ENCODE measurements at regions not wholly inside any gene's neighbourhood (a gene's known extent, or its start where the extent isn't known, plus 50 kb on each side); places are given as distances from the start of the nearest gene placed in this dataset.

DNA sequence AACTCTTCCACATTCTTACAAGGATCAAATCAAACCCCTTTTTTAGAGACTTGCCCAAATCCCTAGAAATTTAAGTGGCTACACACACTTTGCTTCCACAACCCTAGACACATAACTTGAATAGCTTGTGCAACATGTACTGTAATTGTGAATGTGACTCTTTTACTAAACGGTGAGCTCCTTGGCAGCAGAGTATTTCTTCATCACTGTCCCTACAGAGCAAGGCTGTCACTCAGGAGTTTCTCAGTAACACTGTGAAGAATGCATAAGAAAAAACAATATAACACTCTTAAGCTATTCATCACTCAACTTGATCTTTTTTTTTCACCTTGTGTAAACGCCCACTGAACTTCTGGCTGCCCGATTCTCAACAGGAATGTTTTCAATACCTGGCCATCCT lies 53.8 kb upstream of the ADAMTS18 start:
- TF ChIP-seq, protein P1, sequence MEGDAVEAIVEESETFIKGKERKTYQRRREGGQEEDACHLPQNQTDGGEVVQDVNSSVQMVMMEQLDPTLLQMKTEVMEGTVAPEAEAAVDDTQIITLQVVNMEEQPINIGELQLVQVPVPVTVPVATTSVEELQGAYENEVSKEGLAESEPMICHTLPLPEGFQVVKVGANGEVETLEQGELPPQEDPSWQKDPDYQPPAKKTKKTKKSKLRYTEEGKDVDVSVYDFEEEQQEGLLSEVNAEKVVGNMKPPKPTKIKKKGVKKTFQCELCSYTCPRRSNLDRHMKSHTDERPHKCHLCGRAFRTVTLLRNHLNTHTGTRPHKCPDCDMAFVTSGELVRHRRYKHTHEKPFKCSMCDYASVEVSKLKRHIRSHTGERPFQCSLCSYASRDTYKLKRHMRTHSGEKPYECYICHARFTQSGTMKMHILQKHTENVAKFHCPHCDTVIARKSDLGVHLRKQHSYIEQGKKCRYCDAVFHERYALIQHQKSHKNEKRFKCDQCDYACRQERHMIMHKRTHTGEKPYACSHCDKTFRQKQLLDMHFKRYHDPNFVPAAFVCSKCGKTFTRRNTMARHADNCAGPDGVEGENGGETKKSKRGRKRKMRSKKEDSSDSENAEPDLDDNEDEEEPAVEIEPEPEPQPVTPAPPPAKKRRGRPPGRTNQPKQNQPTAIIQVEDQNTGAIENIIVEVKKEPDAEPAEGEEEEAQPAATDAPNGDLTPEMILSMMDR (IDR thresholded peaks at IDR 0.05), result no peak
- Histone ChIP-seq H3K4me3 (no peak overlapping the region), H3K27ac (no peak overlapping the region)
- no peak for DNase-seq (ENCODE audit: low spot score)

DNA sequence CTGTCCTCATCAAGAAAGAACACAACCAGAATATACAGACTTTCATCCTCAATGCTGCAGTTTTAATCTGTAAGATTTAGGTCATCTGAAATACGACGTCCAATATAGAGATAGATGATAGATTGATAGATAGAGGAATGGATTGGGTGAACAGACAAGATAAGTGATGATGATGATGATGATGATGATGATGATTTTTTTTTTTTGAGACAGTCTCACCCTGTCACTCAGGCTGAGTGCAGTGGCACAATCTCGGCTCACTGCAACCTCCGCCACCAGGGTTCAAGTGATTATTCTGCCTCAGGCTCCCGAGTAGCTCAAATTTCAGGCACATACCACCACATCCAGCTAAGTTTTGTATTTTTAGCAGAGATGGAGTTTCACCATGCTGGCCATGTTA lies 56.3 kb upstream of the ADAMTS18 start:
- TF ChIP-seq, protein P1 (IDR thresholded peaks at IDR 0.05), result no peak
- DNase-seq (ENCODE audit: low spot score), result no peak
- no peak overlapping the region for H3K27ac ChIP-seq
- no peak overlapping the region for H3K4me3 ChIP-seq

DNA sequence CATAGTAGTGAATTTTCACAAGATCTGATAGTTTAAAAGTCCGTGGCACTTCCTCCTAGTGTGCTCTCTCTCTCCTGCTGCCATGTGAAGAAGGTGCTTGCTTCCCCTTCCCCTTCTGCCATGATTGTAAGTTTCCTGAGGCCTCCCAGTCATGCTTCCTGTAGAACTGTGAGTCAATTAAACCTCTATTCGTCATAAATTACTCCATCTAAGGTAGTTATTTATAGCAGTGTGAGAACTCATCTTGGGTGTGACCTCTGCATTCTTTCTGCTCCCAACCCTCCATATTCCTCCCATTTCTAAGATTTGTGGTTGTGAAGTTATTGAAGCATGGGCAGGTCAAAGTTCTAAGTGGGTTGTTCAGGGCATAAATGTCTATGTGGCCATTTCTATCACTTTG lies 62.1 kb upstream of the ADAMTS18 start:
- H3K4me3 ChIP-seq, result no peak overlapping the region
- no peak overlapping the region for H3K27ac ChIP-seq
- no peak for DNase-seq (ENCODE audit: low spot score)
- TF ChIP-seq, protein P1 (IDR thresholded peaks at IDR 0.05), result no peak

DNA sequence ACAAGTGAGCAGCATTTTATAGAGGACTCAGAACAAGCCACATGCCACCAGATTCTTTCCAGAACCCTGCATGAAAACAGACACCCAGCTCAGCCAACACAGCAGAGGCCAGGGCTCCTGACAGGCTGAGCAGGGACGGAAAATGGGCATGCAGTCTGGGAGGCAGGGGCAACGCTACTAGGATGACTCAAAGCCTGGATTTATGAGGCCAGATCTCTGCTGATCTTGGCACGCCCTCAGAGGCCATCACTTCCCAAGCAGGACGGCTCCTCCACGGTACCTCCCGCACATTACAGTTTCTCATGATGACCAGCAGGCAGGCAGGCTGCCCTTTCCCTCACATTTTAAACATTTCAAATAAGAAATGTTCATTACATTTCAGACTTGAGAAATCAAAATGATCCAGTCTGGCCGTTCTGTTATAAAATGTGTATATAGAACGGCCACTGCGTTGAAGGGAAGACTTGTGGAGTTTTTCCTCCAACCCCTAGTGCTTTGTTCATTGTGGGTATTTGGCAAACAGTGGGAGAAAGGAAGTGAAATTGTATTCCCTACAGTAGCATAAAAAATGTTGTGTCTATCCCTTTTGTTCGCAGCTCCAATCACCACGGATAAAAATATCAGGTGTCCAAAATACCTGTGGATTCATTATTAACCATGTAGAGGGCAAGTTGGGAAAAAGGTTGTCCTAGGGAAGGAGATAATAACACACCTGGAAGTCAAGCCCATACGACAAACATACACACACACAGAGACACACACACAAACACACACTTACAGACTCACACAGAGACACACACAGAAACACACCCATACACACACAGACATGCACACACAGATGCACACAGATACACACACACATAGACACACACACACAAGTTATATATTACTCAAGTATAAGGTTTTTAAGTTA lies 64.8 kb upstream of the ADAMTS18 start:
- no peak for DNase-seq (ENCODE audit: low spot score)
- Histone ChIP-seq H3K4me3 (no peak overlapping the region), H3K27ac (no peak overlapping the region)
- TF ChIP-seq, protein P1 (IDR thresholded peaks at IDR 0.05), result no peak

DNA sequence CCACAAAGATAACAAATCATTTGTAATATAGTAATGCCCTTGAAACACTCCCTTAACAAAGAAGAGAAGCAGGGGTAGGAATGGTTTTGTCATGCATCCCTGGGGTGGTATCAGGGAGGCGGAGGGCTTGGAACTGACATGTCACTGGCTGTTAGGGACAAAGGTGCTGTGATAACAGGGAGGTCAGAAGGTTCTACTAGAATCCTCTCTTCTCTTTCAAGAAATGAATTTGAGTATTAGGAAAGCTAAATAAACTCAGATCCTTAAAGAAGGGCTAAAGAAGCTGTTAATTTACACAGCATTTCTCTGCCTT lies 65.4 kb upstream of the ADAMTS18 start:
- no peak for DNase-seq (ENCODE audit: low spot score)
- no peak overlapping the region for H3K27ac ChIP-seq
- TF ChIP-seq, protein P1 (IDR thresholded peaks at IDR 0.05), result no peak

DNA sequence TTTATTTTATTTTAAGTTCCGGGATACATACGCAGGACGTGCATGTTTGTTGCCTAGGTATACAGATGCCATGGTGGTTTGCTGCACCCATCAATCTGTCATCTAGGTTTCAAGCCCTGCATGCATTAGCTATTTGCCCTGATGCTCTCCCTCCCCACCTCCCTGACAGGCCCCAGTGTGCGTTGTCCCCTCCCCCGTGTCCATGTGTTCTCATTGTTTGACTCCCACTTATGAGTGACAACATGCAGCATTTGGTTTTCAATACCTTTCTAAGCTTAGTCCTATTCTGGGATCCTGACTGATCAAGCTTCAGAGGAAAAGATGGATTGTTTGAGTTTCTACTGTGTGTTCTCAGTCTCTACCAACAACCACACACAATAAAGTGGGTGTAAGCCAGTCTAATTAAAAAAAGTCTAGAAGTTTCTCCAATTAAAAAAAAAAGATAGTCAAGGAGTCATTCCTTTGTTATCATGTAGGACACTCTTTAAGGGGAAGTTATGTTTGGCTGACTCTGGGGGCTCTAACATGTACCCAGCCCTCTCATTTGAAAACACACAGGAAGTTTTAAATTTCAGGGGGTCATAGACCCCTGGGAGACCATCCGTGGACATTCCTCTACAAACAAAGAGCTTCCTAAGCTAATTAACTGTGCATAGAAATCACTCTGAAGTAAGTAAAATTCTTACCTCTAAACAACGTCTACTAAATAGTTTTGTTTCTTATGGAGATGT lies 66.3 kb upstream of the ADAMTS18 start:
- H3K27ac ChIP-seq, result no peak overlapping the region
- TF ChIP-seq, protein P1 (IDR thresholded peaks at IDR 0.05), result no peak
- no peak for DNase-seq (ENCODE audit: low spot score)

More for the DNA sequence above, 65.4 kb upstream of the ADAMTS18 start:
- H3K4me3 ChIP-seq, result no peak overlapping the region

More for the DNA sequence above, 66.3 kb upstream of the ADAMTS18 start:
- no peak overlapping the region for H3K4me3 ChIP-seq
